ENCODE measurements at regions not wholly inside any gene's neighbourhood (a gene's known extent, or its start where the extent isn't known, plus 50 kb on each side); places are given as distances from the start of the nearest gene placed in this dataset.
"Not testable (repeated sequence)": the region's sequence is repeated elsewhere in the genome, so short reads cannot be mapped to it uniquely, and the experiment has no call there.

DNA sequence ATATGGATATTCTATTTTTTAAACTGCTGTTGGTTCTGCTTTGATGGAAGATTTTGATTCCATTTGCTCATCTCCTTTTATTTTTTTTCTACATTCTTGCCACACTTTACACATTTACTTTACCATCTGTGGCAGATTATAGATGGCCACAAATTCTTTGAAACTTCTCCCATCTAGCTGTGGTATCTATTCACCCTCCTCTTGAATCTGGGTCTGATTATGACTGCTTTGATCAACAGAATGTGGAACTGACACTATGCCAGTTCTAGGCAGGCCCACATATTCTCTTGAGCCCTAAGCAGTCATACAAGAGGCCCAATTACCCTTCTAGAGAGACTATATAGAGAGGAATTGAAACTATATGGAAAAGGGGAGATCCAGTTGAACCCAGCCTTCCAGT is 439.0 kb upstream of the PTGER4 start:
- no peaks in the 10 kb centered on the region for H3K9me3 ChIP-seq (ENCODE audit: control insufficient read depth, low read length)
- no peaks in the 10 kb centered on the region for H3K4me1 ChIP-seq (ENCODE audit: control insufficient read depth, insufficient read depth, low read length, poor library complexity, severe bottlenecking)
- H3K4me3 ChIP-seq (ENCODE audit: insufficient read depth, low read depth, low read length, poor library complexity, severe bottlenecking) = no peak overlapping the region
- no peak for DNase-seq
- no peaks in the 10 kb centered on the region for H3K27me3 ChIP-seq (replicated peaks; ENCODE audit: control insufficient read depth, insufficient read depth, low read length, poor library complexity, severe bottlenecking)
- H3K27ac ChIP-seq (ENCODE audit: insufficient read depth, low read length, poor library complexity, severe bottlenecking) = no peak overlapping the region
- no peaks in the 10 kb centered on the region for H3K36me3 ChIP-seq (ENCODE audit: control insufficient read depth, insufficient read depth, low read length)

- Histone ChIP-seq H3K4me1 (ENCODE audit: control insufficient read depth, insufficient read depth, low read length, poor library complexity, severe bottlenecking) (no peaks in the 10 kb centered on the region), H3K9me3 (ENCODE audit: control insufficient read depth, low read length) (no peaks in the 10 kb centered on the region), H3K36me3 (ENCODE audit: control insufficient read depth, insufficient read depth, low read length) (no peaks in the 10 kb centered on the region), H3K27ac (ENCODE audit: insufficient read depth, low read length, poor library complexity, severe bottlenecking) (no peak overlapping the region), H3K27me3 (replicated peaks; ENCODE audit: control insufficient read depth, insufficient read depth, low read length, poor library complexity, severe bottlenecking) (no peaks in the 10 kb centered on the region), H3K4me3 (ENCODE audit: insufficient read depth, low read depth, low read length, poor library complexity, severe bottlenecking) (no peak overlapping the region)
- DNase-seq = no peak
Measured at GRCh38 chr5:40240111-40240510, 439.6 kb upstream of the PTGER4 start.

GRCh38 chr5:40238066-40238745 is 441.5 kb upstream of the PTGER4 start:
- Histone ChIP-seq H3K27ac (ENCODE audit: insufficient read depth, low read length, poor library complexity, severe bottlenecking) (no peak overlapping the region), H3K27me3 (replicated peaks; ENCODE audit: control insufficient read depth, insufficient read depth, low read length, poor library complexity, severe bottlenecking) (no peaks in the 10 kb centered on the region), H3K4me3 (ENCODE audit: insufficient read depth, low read depth, low read length, poor library complexity, severe bottlenecking) (no peak overlapping the region), H3K4me1 (ENCODE audit: control insufficient read depth, insufficient read depth, low read length, poor library complexity, severe bottlenecking) (no peaks in the 10 kb centered on the region), H3K36me3 (ENCODE audit: control insufficient read depth, insufficient read depth, low read length) (no peaks in the 10 kb centered on the region), H3K9me3 (ENCODE audit: control insufficient read depth, low read length) (no peaks in the 10 kb centered on the region)
- DNase-seq = no peak

DNA sequence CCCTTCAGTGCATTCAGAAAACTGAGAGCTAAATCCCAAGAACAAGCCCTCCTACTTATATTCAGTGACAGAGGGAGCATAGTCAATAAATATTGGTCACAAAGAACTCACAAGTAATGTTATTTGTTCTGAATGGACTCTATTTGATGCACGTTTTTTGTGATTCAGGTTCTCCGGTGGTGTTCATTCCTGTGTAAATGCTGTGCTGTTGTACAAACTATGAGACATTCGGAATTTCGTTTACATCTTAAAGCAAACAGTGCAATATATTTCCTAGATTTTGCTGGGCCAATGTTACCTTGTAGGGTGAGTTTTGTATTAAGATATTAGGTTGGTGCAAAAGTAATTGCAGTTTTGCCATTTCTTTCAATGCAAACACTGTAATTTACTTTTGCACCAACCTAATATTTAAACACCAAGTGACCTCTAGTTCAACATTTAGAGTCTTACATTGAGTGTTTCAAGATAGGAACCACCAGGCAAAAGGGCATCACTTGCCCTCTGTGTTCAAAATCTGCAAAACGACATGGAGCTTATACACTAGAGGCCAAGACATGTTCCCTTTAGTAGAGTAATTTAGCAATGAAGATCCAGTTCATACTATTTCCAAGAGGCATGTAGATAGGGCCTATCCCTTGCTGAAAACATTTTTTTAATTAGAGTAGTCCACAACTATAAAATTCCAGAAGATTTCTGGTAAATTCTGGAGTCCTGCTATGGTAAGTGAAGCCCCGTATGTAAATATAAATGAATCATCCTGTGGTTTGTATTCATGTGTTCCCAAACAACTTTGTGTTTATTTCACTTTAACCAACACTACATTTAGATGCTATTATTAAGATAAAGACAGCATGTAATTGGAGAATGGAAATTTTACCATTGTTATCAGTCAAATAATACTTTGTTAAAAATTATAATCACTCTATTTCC is 444.0 kb upstream of the PTGER4 start:
- no peaks in the 10 kb centered on the region for H3K4me1 ChIP-seq (ENCODE audit: control insufficient read depth, insufficient read depth, low read length, poor library complexity, severe bottlenecking)
- DNase-seq = no peak

DNA sequence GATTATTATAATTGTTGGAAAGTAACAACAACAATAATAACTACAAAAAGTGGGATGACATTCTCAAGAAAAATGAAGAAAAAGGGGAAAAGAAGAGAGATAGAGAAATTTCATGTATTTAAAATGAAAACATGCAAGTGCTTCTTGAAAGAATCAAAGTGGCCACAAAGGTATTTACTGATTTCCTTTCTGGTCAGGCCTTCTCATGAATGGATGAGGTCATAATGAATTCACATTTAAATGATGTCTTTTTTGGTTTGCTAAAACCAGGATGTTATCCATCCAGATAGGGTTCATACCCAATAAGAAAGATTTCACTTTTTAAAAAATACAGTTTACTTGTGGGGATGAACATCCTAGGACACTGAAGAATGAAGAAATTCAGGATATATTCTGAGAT is 446.4 kb upstream of the PTGER4 start:
- H3K27me3 ChIP-seq (replicated peaks; ENCODE audit: control insufficient read depth, insufficient read depth, low read length, poor library complexity, severe bottlenecking) = no peaks in the 10 kb centered on the region
- no peaks in the 10 kb centered on the region for H3K36me3 ChIP-seq (ENCODE audit: control insufficient read depth, insufficient read depth, low read length)
- H3K27ac ChIP-seq (ENCODE audit: insufficient read depth, low read length, poor library complexity, severe bottlenecking) = no peak overlapping the region
- no peak overlapping the region for H3K4me3 ChIP-seq (ENCODE audit: insufficient read depth, low read depth, low read length, poor library complexity, severe bottlenecking)
- H3K9me3 ChIP-seq (ENCODE audit: control insufficient read depth, low read length) = no peaks in the 10 kb centered on the region
- no peaks in the 10 kb centered on the region for H3K4me1 ChIP-seq (ENCODE audit: control insufficient read depth, insufficient read depth, low read length, poor library complexity, severe bottlenecking)
- no peak for DNase-seq

More for the DNA sequence above, 444.0 kb upstream of the PTGER4 start:
- Histone ChIP-seq H3K9me3 (ENCODE audit: control insufficient read depth, low read length) (no peaks in the 10 kb centered on the region), H3K27me3 (replicated peaks; ENCODE audit: control insufficient read depth, insufficient read depth, low read length, poor library complexity, severe bottlenecking) (no peaks in the 10 kb centered on the region), H3K4me3 (ENCODE audit: insufficient read depth, low read depth, low read length, poor library complexity, severe bottlenecking) (no peak overlapping the region), H3K36me3 (ENCODE audit: control insufficient read depth, insufficient read depth, low read length) (no peaks in the 10 kb centered on the region), H3K27ac (ENCODE audit: insufficient read depth, low read length, poor library complexity, severe bottlenecking) (no peak overlapping the region)

DNA sequence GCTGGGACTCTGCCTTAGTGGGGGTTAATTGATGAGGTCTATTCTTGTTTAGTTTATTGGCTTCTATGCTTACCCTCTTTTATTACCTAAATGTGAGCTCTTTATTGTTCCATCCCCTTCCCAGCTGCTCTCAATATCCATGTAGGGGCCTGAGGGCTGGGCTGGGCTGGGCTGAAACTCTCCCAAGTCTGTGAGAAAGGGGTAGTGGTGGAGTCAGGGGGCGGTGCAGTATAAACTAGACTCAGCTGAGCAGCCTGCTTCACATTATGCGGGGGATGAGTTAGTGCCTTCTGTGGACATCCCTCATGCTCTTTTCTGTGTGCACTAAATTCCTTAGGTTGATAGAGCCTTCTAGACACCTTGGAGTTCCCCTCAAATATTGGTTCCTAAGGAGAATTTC is 451.8 kb upstream of the PTGER4 start:
- no peaks in the 10 kb centered on the region for H3K9me3 ChIP-seq (ENCODE audit: control insufficient read depth, low read length)
- H3K4me1 ChIP-seq (ENCODE audit: control insufficient read depth, insufficient read depth, low read length, poor library complexity, severe bottlenecking) = peaks cover 10% of the 10 kb centered on the region
- H3K27me3 ChIP-seq (replicated peaks; ENCODE audit: control insufficient read depth, insufficient read depth, low read length, poor library complexity, severe bottlenecking) = no peaks in the 10 kb centered on the region
- no peak overlapping the region for H3K27ac ChIP-seq (ENCODE audit: insufficient read depth, low read length, poor library complexity, severe bottlenecking)
- DNase-seq = no peak
- no peaks in the 10 kb centered on the region for H3K36me3 ChIP-seq (ENCODE audit: control insufficient read depth, insufficient read depth, low read length)
- no peak overlapping the region for H3K4me3 ChIP-seq (ENCODE audit: insufficient read depth, low read depth, low read length, poor library complexity, severe bottlenecking)

- Histone ChIP-seq H3K36me3 (ENCODE audit: control insufficient read depth, insufficient read depth, low read length) (no peaks in the 10 kb centered on the region), H3K4me1 (ENCODE audit: control insufficient read depth, insufficient read depth, low read length, poor library complexity, severe bottlenecking) (peaks cover 10% of the 10 kb centered on the region), H3K27me3 (replicated peaks; ENCODE audit: control insufficient read depth, insufficient read depth, low read length, poor library complexity, severe bottlenecking) (no peaks in the 10 kb centered on the region), H3K9me3 (ENCODE audit: control insufficient read depth, low read length) (no peaks in the 10 kb centered on the region), H3K4me3 (ENCODE audit: insufficient read depth, low read depth, low read length, poor library complexity, severe bottlenecking) (no peak overlapping the region), H3K27ac (ENCODE audit: insufficient read depth, low read length, poor library complexity, severe bottlenecking) (no peak overlapping the region)
- DNase-seq = no peak
Measured at GRCh38 chr5:40227366-40227765, 452.3 kb upstream of the PTGER4 start.

DNA sequence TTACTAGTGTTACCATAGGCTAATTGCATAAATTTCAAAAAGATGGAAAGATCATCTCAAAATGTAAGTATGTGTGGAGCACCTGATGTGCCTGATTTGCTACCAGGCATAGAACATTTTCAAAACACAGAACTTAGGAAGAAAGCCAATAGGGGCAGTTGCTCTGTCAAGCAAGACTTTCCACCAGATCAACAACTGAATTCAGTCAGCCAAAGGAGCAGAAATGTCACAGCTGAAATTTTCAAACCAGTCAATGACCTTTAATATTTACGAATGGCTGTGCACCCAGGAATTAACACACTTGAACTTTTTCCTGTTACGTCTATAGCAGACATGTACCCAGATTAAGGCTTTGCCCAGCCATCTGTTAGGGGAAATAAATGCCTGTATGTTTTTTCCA is 452.8 kb upstream of the PTGER4 start:
- peaks cover 10% of the 10 kb centered on the region for H3K4me1 ChIP-seq (ENCODE audit: control insufficient read depth, insufficient read depth, low read length, poor library complexity, severe bottlenecking)
- H3K27me3 ChIP-seq (replicated peaks; ENCODE audit: control insufficient read depth, insufficient read depth, low read length, poor library complexity, severe bottlenecking) = no peaks in the 10 kb centered on the region
- no peak for DNase-seq
- H3K9me3 ChIP-seq (ENCODE audit: control insufficient read depth, low read length) = no peaks in the 10 kb centered on the region
- H3K27ac ChIP-seq (ENCODE audit: insufficient read depth, low read length, poor library complexity, severe bottlenecking) = no peak overlapping the region
- no peaks in the 10 kb centered on the region for H3K36me3 ChIP-seq (ENCODE audit: control insufficient read depth, insufficient read depth, low read length)
- no peak overlapping the region for H3K4me3 ChIP-seq (ENCODE audit: insufficient read depth, low read depth, low read length, poor library complexity, severe bottlenecking)

- H3K36me3 ChIP-seq (ENCODE audit: control insufficient read depth, insufficient read depth, low read length); DNase-seq; H3K9me3 ChIP-seq (ENCODE audit: control insufficient read depth, low read length); H3K27me3 ChIP-seq (replicated peaks; ENCODE audit: control insufficient read depth, insufficient read depth, low read length, poor library complexity, severe bottlenecking); H3K4me3 ChIP-seq (ENCODE audit: insufficient read depth, low read depth, low read length, poor library complexity, severe bottlenecking); H3K27ac ChIP-seq (ENCODE audit: insufficient read depth, low read length, poor library complexity, severe bottlenecking): not testable (repeated sequence)
- peaks cover 10% of the 10 kb centered on the region for H3K4me1 ChIP-seq (ENCODE audit: control insufficient read depth, insufficient read depth, low read length, poor library complexity, severe bottlenecking)
Measured at GRCh38 chr5:40225147-40225546, 454.6 kb upstream of the PTGER4 start.

- DNase-seq = no peak
- Histone ChIP-seq H3K4me1 (ENCODE audit: control insufficient read depth, insufficient read depth, low read length, poor library complexity, severe bottlenecking) (peaks cover 10% of the 10 kb centered on the region), H3K9me3 (ENCODE audit: control insufficient read depth, low read length) (no peaks in the 10 kb centered on the region), H3K27ac (ENCODE audit: insufficient read depth, low read length, poor library complexity, severe bottlenecking) (no peak overlapping the region), H3K36me3 (ENCODE audit: control insufficient read depth, insufficient read depth, low read length) (no peaks in the 10 kb centered on the region), H3K27me3 (replicated peaks; ENCODE audit: control insufficient read depth, insufficient read depth, low read length, poor library complexity, severe bottlenecking) (no peaks in the 10 kb centered on the region), H3K4me3 (ENCODE audit: insufficient read depth, low read depth, low read length, poor library complexity, severe bottlenecking) (no peak overlapping the region)
Measured at GRCh38 chr5:40224421-40224820, 455.3 kb upstream of the PTGER4 start.

Data from effector memory CD4-positive, alpha-beta T cell (primary cell).